Gastroesophageal sphincter (tissue), 4 donors: ENCODE measurements at regions not wholly inside any gene's neighbourhood (a gene's known extent, or its start where the extent isn't known, plus 50 kb on each side); places are given as distances from the start of the nearest gene placed in this dataset.

Experiments used
- ATAC-seq: fragments of 150-250 bp; one replicate; pipeline ENCODE4 v1.9.1; 2016; ENCODE audit warnings: mild to moderate bottlenecking, moderate library complexity
- H3K27ac ChIP-seq, 4 donors: fragments of 200-600 bp; sonication (generic) in 3 of 4; 1 replicate in 3 of 4; 2 replicates in 1 of 4; pipeline ENCODE4 v1.5.1; 2016 to 2019
- H3K27me3 ChIP-seq: fragments of 200-600 bp; sonication (generic); one replicate; pipeline ENCODE4 v1.5.1; 2019
- H3K36me3 ChIP-seq, 2 donors: fragments of 200-600 bp; sonication (generic); one replicate each; pipeline ENCODE4 v1.5.1; 2019; ENCODE audit warnings: control low read depth in 1 of 2
- H3K4me1 ChIP-seq, 3 donors: fragments of 200-600 bp; sonication (generic); 1 replicate in 2 of 3; 2 replicates in 1 of 3; pipeline ENCODE4 v1.5.1; 2016 to 2019; ENCODE audit warnings: control low read depth in 2 of 3
- H3K4me3 ChIP-seq, 2 donors: fragments of 200-600 bp; sonication (generic); one replicate each; pipeline ENCODE4 v1.5.1; 2019; ENCODE audit warnings: mild to moderate bottlenecking in 1 of 2, moderate library complexity in 1 of 2
- H3K9me3 ChIP-seq, 3 donors: fragments of 200-600 bp; sonication (generic); one replicate each; pipeline ENCODE4 v1.5.1; 2017 to 2019; ENCODE audit warnings: control low read depth in 2 of 3
- CTCF ChIP-seq, 4 experiments: fragments of 200-600 bp in 2 of 4; fragments of 450-650 bp in 2 of 4; sonication (generic) in 1 of 4; IDR thresholded peaks; one replicate each; pipeline ENCODE4 v1.5.1; 2017 to 2019; ENCODE audit warnings: antibody characterized with exemption in 4 of 4, mild to moderate bottlenecking in 2 of 4, moderate library complexity in 2 of 4
- EP300 ChIP-seq: sonication (generic); formaldehyde crosslinking; IDR thresholded peaks from one replicate; pipeline ENCODE4 v1.6.1; 2017; ENCODE audit warnings: antibody characterized with exemption, mild to moderate bottlenecking
- POLR2A ChIP-seq, 2 donors: fragments of 450-650 bp; IDR thresholded peaks; one replicate each; pipeline ENCODE4 v1.6.1; 2017; ENCODE audit warnings: antibody characterized with exemption in 2 of 2, mild to moderate bottlenecking in 2 of 2, moderate library complexity in 1 of 2
- POLR2AphosphoS5 ChIP-seq: sonication (generic); formaldehyde crosslinking; IDR thresholded peaks from one replicate; pipeline ENCODE4 v1.6.1; 2017; ENCODE audit warnings: antibody characterized with exemption
- WGBS, 2 donors: methylation state at CpG; one replicate each; pipeline ENCODE4 v1.1.5; 2018; ENCODE audit warnings: low coverage in 1 of 2; 5-methylcytosine and 5-hydroxymethylcytosine counted together

GRCh38 chr4:22941688-22942375 lies 249.1 kb downstream of the GBA3 start:
- ATAC-seq: no peak
- 82 to 91% methylated on average over 4 to 5 of the region's 5 CpGs for WGBS, 2 donors

GRCh38 chr4:22932326-22932725 lies 239.6 kb downstream of the GBA3 start:
- WGBS, 2 donors: 83% methylated on average over 1 of the region's 2 CpGs; no CpG with 5 or more reads in 1 of the 2 donors
- ATAC-seq: no peak
- no peaks in the 10 kb centered on the region for H3K36me3 ChIP-seq
- H3K9me3 ChIP-seq: peaks cover 0 to 6% (median 0%) of the 10 kb centered on the region in 3 donors
- no peak overlapping the region for H3K4me3 ChIP-seq
- no peaks in the 10 kb centered on the region for H3K27me3 ChIP-seq
- H3K27ac ChIP-seq: no peak overlapping the region
- TF ChIP-seq POLR2AphosphoS5 (no peak), CTCF (IDR thresholded peaks at IDR 0.05) (no peak), EP300 (no peak), POLR2A (IDR thresholded peaks at IDR 0.05) (no peak)
- H3K4me1 ChIP-seq: no peaks in the 10 kb centered on the region

More at GRCh38 chr4:22941688-22942375, 249.1 kb downstream of the GBA3 start:
- Histone ChIP-seq H3K9me3 (peaks cover 0 to 1% (median 0%) of the 10 kb centered on the region in 3 donors), H3K36me3 (no peaks in the 10 kb centered on the region), H3K27me3 (no peaks in the 10 kb centered on the region), H3K27ac (no peak overlapping the region), H3K4me1 (no peaks in the 10 kb centered on the region), H3K4me3 (no peak overlapping the region)
- TF ChIP-seq CTCF (IDR thresholded peaks at IDR 0.05) (no peak), EP300 (no peak), POLR2AphosphoS5 (no peak), POLR2A (IDR thresholded peaks at IDR 0.05) (no peak)

- Histone ChIP-seq H3K36me3 (no peaks in the 10 kb centered on the region), H3K9me3 (no peaks in the 10 kb centered on the region), H3K4me3 (no peak overlapping the region), H3K27me3 (no peaks in the 10 kb centered on the region), H3K4me1 (no peaks in the 10 kb centered on the region), H3K27ac (no peak overlapping the region)
- TF ChIP-seq POLR2A (IDR thresholded peaks at IDR 0.05) (no peak), POLR2AphosphoS5 (no peak), CTCF (IDR thresholded peaks at IDR 0.05) (no peak), EP300 (no peak)
- ATAC-seq: no peak
- WGBS, 2 donors: 83 to 93% methylated on average over 2 of the region's 2 CpGs
Observed at GRCh38 chr4:22922426-22922825, 229.7 kb downstream of the GBA3 start.

GRCh38 chr4:22921936-22922335 lies 229.2 kb downstream of the GBA3 start:
- Histone ChIP-seq H3K4me1 (no peaks in the 10 kb centered on the region), H3K36me3 (no peaks in the 10 kb centered on the region), H3K27me3 (no peaks in the 10 kb centered on the region), H3K4me3 (no peak overlapping the region), H3K27ac (no peak overlapping the region), H3K9me3 (no peaks in the 10 kb centered on the region)
- ATAC-seq: no peak
- 57 to 66% methylated on average over 2 to 5 of the region's 5 CpGs for WGBS, 2 donors
- TF ChIP-seq CTCF (IDR thresholded peaks at IDR 0.05): no peak
- no peak for TF ChIP-seq POLR2AphosphoS5
- no peak for TF ChIP-seq EP300
- TF ChIP-seq POLR2A (IDR thresholded peaks at IDR 0.05): no peak

GRCh38 chr4:22911285-22911684 lies 218.5 kb downstream of the GBA3 start:
- Histone ChIP-seq H3K27ac (no peak overlapping the region), H3K4me1 (no peaks in the 10 kb centered on the region), H3K36me3 (no peaks in the 10 kb centered on the region), H3K4me3 (no peak overlapping the region), H3K9me3 (no peaks in the 10 kb centered on the region), H3K27me3 (no peaks in the 10 kb centered on the region)
- ATAC-seq: no peak
- TF ChIP-seq POLR2AphosphoS5 (no peak), POLR2A (IDR thresholded peaks at IDR 0.05) (no peak), EP300 (no peak), CTCF (IDR thresholded peaks at IDR 0.05) (no peak)
